Heart right ventricle (tissue), 16 donors: ENCODE measurements at regions not wholly inside any gene's neighbourhood (a gene's known extent, or its start where the extent isn't known, plus 50 kb on each side); places are given as distances from the start of the nearest gene placed in this dataset.
A peak's percentile ranks its signal among the peaks of the same experiment; 100 is the strongest.

Source experiments
- ATAC-seq, 8 donors: fragments of 200-7000 bp; cut with Tn5 transposase; one replicate each; pipeline ENCODE4 v1.9.1; 2020; ENCODE audit warnings: mild to moderate bottlenecking in 8 of 8, moderate library complexity in 8 of 8, moderate number of reproducible peaks in 1 of 8
- DNase-seq, 2 donors: peaks; one replicate each; pipeline ENCODE4 v3.0.0-alpha.2; 2020
- H3K27ac ChIP-seq, 10 donors: fragments of 200-600 bp; sonication (generic) in 2 of 10; one replicate each; pipeline versions ENCODE4 v1.5.0 to v1.8.0; 2020 to 2022; ENCODE audit warnings: mild to moderate bottlenecking in 3 of 10
- H3K27me3 ChIP-seq, 7 donors: fragments of 200-600 bp; one replicate each; pipeline ENCODE4 v1.8.0; 2021 to 2022; ENCODE audit warnings: mild to moderate bottlenecking in 2 of 7
- H3K36me3 ChIP-seq, 9 donors: fragments of 200-600 bp; sonication (generic) in 1 of 9; one replicate each; pipeline versions ENCODE4 v1.5.0 to v1.8.0; 2020 to 2022; ENCODE audit warnings: mild to moderate bottlenecking in 2 of 9
- H3K4me1 ChIP-seq, 9 donors: fragments of 200-600 bp; sonication (generic) in 1 of 9; one replicate each; pipeline versions ENCODE4 v1.5.0 to v1.8.0; 2020 to 2022; ENCODE audit warnings: mild to moderate bottlenecking in 4 of 9
- H3K4me3 ChIP-seq, 10 donors: fragments of 200-600 bp; sonication (generic) in 2 of 10; one replicate each; pipeline versions ENCODE4 v1.5.0 to v1.8.0; 2020 to 2022; ENCODE audit warnings: mild to moderate bottlenecking in 7 of 10, moderate library complexity in 2 of 10
- H3K9me3 ChIP-seq, 11 donors: fragments of 200-600 bp in 10 of 11; sonication (generic) in 2 of 11; one replicate each; pipeline versions ENCODE4 v1.5.0 to v1.8.0; 2013 to 2022; ENCODE audit warnings: mild to moderate bottlenecking in 2 of 11, control low read depth in 1 of 11, moderate library complexity in 1 of 11
- CTCF ChIP-seq, 9 donors: fragments of 200-600 bp; sonication (generic) in 2 of 9; IDR thresholded peaks; one replicate each; pipeline versions ENCODE4 v1.5.0 to v1.8.0; 2021 to 2022; ENCODE audit warnings: antibody characterized with exemption in 9 of 9, mild to moderate bottlenecking in 5 of 9, moderate library complexity in 1 of 9
- WGBS, 2 donors: extraction: QIAGEN DNeasy Blood & Tissue Kit; methylation state at CpG; one replicate each; pipeline ENCODE4 v1.1.7; 2013; ENCODE audit warnings: inconsistent platforms in 1 of 2; 5-methylcytosine and 5-hydroxymethylcytosine counted together
- intact Hi-C, 10 donors: fragments of 100-400 bp; cut with DNase I; formaldehyde crosslinking; loops; one replicate each; pipeline versions ENCODE4 v1.11.1 to v1.14.2; 2022
- donor health status: Arrhythmogenic right ventricular cardiomyopathy.
- donor health status: ischemic (EF 13 %, LVEDD 7.1; RV severe dilation, severe dysfunction).
- donor health status: healthy with polysubstance abuse.
- donor health status: DM: no; HTN: yes; CAD: no.
- donor health status: DM: no; HTN: no; CAD: no.
- donor health status: ischemic (EF 25% LVEDD 6.9; RV normal size, moderate dysfunction).
- donor health status: ischemic (EF 25% LVEDD 5.7; RV mildly dilated, moderate dysfunction).
- donor health status: healthy.
- donor health status: DM: yes; HTN: yes; CAD: no.
- donor health status: Ischemic cardiomyopathy.
- donor health status: ischemic (EF 35%, LVEDD 5.7; RV mildly dilated, moderate dysfunction).
- donor health status: nonischemic (EF 11% LVEDD 7.7; RV severe dilation, severe dysfunction).
- donor health status: DM: yes; HTN: yes; CAD: no.
- donor health status: PGD.
- donor health status: ischemic (EF 29% LVEDD 5.4; RV normal size, mild dysfunction).
- donor health status: nonischemic (EF 23%, LVEDD 6.1; RV moderate dilation, normal function).

GRCh38 chr11:115707180-115707905, 203.1 kb upstream of the CADM1 start:
- WGBS, 2 donors = 83% methylated on average over 4 of the region's 4 CpGs
- peaks cover 0 to 6% (median 0%) of the 10 kb centered on the region in 7 donors for H3K27me3 ChIP-seq
- no peak for TF ChIP-seq CTCF (IDR thresholded peaks at IDR 0.05)
- H3K36me3 ChIP-seq = no peaks in the 10 kb centered on the region
- intact Hi-C loops = no loop called here
- ATAC-seq (peak in 5 of 8 donors; percentile 44 to 66 (median 51)), DNase-seq (no peak)
- no peaks in the 10 kb centered on the region for H3K9me3 ChIP-seq
- H3K4me1 ChIP-seq = peaks cover 0 to 51% (median 0%) of the 10 kb centered on the region in 9 donors
- H3K27ac ChIP-seq = peak overlapping the region in 1 of 10 donors; percentile 49
- H3K4me3 ChIP-seq = no peak overlapping the region

- intact Hi-C loops = no loop called here
- H3K36me3 ChIP-seq = no peaks in the 10 kb centered on the region
- H3K9me3 ChIP-seq = no peaks in the 10 kb centered on the region
- DNase-seq (no peak), ATAC-seq (peak in 2 of 8 donors; percentile 33 to 37)
- H3K27ac ChIP-seq = peak overlapping the region in 1 of 10 donors; percentile 49
- TF ChIP-seq CTCF (IDR thresholded peaks at IDR 0.05) = no peak
- peaks cover 0 to 6% (median 0%) of the 10 kb centered on the region in 7 donors for H3K27me3 ChIP-seq
- H3K4me1 ChIP-seq = peaks cover 0 to 51% (median 0%) of the 10 kb centered on the region in 9 donors
- H3K4me3 ChIP-seq = no peak overlapping the region
- WGBS, 2 donors = 92 to 93% methylated on average over 1 of the region's 1 CpG
These were observed 202.5 kb upstream of the CADM1 start for GRCh38 chr11:115706626-115707135.

DNA sequence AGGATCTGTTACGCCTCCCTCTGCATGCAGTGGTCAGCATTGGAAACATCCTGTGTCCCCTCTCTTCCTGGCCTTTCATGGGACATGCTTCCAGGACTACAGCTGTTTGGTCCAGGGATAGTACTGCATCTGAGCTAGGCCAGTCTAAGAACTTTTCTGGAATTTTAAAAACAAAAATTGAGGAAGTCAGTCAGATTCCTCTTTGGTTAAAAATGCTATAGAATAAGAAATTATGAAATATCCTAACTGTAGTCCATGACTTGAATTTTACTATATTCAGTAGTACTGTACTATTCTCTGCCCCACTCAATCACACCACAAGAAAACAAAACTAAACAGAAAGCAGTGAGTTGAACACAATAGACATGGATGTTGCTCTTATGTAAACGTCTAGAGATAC, 201.0 kb upstream of the CADM1 start:
- H3K27me3 ChIP-seq = no peaks in the 10 kb centered on the region
- DNase-seq (no peak), ATAC-seq (no peak)
- intact Hi-C loops = no loop called here
- H3K9me3 ChIP-seq = no peaks in the 10 kb centered on the region
- H3K4me3 ChIP-seq = no peak overlapping the region
- TF ChIP-seq CTCF (IDR thresholded peaks at IDR 0.05) = no peak
- 69 to 85% methylated on average over 2 of the region's 2 CpGs for whole genome bisulfite sequencing, 2 donors
- no peak overlapping the region for H3K27ac ChIP-seq
- H3K36me3 ChIP-seq = no peaks in the 10 kb centered on the region
- peaks cover 0 to 51% (median 3%) of the 10 kb centered on the region in 9 donors for H3K4me1 ChIP-seq

DNA sequence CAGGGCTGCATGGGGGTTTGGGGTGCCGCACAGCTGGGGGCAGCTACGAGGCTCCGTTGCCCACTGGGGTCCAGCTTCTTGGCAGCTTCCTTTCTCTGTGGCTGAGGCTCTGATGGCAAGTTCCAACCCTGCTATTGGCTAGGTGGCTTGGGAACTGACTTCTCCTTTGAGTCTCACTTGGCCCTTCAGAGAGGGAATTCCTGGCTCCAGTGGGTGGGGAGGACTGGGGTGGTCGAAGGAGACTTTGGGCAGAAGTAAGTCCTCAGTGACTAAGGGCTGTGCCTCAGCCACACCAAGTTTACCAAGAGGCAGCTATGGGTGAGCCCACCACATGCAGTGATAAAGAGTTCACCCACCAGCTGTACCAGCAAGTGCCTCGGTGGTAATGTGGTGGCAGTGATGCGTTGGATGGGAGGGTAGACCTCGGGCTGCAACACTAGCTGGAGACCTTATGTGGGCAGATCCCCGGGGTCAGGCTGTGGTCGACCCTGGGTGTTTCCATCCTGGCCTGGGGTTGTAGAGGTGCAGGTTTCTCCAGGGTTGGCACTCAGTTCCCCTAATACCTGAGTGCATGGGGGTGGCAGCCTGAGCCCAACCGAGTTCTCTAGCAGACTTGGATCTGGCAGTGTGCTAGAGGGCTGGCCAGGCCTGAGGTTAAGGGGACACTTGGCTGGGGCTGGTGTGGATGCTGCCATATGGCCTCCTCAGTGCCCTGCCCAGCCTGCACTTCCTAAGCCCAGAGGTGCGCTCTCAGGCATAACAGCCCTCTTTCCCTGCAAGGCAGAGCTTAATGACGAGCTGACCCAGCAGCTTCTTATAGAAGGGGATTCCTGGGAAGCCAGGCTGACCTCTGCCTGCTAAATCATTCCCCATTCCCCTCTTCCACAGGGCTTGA, 197.0 kb upstream of the CADM1 start:
- Histone ChIP-seq H3K27me3 (no peaks in the 10 kb centered on the region), H3K27ac (no peak overlapping the region), H3K9me3 (no peaks in the 10 kb centered on the region), H3K36me3 (no peaks in the 10 kb centered on the region), H3K4me3 (no peak overlapping the region), H3K4me1 (peaks cover 3 to 30% (median 23%) of the 10 kb centered on the region in 9 donors)
- WGBS, 2 donors = 74 to 75% methylated on average over 12 of the region's 12 CpGs
- ATAC-seq (peak in 5 of 8 donors; percentile 30 to 38 (median 34)), DNase-seq (no peak)
- TF ChIP-seq CTCF (IDR thresholded peaks at IDR 0.05) = no peak
- intact Hi-C loops = no loop called here
